ENCODE measurements at regions not wholly inside any gene's neighbourhood (a gene's known extent, or its start where the extent isn't known, plus 50 kb on each side); places are given as distances from the start of the nearest gene placed in this dataset.
"Not testable (repeated sequence)": the region's sequence is repeated elsewhere in the genome, so short reads cannot be mapped to it uniquely, and the experiment has no call there.

DNA sequence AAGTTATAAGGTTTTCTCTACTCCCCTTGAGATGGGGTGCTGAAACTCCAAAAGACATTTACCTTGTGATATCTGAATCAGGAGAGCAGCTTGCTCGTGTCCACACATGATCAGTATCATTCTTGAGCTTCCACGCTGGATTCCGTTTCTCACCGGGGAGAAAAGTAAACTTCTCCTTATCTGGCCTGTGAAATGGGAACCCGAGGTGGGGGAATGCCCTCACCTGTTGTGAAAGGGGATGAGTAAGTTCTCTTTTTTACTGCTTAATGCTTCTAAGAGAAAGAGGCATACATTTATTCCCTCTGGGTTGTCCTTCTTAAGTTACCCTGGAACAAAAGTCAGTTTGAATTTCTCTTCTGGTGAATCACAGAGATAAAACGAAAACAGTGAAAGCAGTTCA lies 440.5 kb upstream of the ADAMTS9 start:
- Histone ChIP-seq H3K27me3 (ENCODE audit: control insufficient read depth, insufficient read depth, low read length) (no peaks in the 10 kb centered on the region), H3K4me3 (ENCODE audit: low read depth, low read length) (no peak overlapping the region), H3K9me3 (ENCODE audit: control insufficient read depth, insufficient read depth, low read length) (no peaks in the 10 kb centered on the region), H3K27ac (ENCODE audit: low read depth, low read length) (no peak overlapping the region)
- DNase-seq (ENCODE audit: low read depth, low spot score): no peak
- ChIA-PET POLR2A (no interaction called here), CTCF (no interaction called here)
- TF ChIP-seq, protein P1, sequence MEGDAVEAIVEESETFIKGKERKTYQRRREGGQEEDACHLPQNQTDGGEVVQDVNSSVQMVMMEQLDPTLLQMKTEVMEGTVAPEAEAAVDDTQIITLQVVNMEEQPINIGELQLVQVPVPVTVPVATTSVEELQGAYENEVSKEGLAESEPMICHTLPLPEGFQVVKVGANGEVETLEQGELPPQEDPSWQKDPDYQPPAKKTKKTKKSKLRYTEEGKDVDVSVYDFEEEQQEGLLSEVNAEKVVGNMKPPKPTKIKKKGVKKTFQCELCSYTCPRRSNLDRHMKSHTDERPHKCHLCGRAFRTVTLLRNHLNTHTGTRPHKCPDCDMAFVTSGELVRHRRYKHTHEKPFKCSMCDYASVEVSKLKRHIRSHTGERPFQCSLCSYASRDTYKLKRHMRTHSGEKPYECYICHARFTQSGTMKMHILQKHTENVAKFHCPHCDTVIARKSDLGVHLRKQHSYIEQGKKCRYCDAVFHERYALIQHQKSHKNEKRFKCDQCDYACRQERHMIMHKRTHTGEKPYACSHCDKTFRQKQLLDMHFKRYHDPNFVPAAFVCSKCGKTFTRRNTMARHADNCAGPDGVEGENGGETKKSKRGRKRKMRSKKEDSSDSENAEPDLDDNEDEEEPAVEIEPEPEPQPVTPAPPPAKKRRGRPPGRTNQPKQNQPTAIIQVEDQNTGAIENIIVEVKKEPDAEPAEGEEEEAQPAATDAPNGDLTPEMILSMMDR (IDR thresholded peaks at IDR 0.05; ENCODE audit: low read depth, low read length): no peak

DNA sequence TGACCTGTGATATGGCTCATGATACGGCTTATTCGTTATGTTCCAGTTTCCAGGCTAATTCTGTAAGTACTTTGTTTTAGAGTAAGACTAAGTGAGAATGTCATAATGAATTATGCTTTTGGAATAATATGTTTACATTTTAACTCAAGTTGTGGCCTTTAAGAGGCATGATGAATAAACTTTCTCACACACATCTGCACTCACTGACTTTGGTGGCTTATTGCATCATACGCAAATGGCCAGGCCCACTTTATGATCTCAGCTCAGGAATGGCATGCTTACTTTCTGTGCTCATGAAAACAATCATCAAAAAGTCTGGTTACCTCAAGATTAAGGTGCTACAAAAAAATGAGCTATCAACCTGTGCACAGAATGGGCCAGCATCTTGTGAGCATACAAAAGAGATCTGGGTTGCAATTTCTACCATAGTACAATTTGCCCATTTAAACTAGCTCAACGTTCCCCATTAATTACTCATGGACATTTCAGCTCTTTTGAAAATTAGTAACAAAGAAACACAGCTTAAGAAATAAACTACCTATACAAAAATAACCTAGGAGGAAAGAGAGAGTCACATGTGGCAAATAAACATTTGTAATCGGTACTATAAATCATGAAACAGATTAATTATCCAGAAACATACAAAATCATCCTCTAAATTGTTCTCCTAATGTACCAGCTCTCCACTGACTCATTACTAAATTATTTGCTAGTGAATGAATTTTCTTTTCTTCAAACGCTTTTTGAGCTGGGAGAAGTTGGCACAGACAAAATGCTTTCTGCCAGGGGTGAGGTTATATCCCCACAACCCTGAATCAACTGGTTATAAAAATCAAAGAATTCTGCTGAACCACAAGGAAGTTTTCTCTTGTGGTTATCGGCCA lies 439.0 kb upstream of the ADAMTS9 start:
- H3K27me3 ChIP-seq (ENCODE audit: control insufficient read depth, insufficient read depth, low read length): no peaks in the 10 kb centered on the region
- POLR2A ChIA-PET: no interaction called here
- CTCF ChIA-PET: no interaction called here

DNA sequence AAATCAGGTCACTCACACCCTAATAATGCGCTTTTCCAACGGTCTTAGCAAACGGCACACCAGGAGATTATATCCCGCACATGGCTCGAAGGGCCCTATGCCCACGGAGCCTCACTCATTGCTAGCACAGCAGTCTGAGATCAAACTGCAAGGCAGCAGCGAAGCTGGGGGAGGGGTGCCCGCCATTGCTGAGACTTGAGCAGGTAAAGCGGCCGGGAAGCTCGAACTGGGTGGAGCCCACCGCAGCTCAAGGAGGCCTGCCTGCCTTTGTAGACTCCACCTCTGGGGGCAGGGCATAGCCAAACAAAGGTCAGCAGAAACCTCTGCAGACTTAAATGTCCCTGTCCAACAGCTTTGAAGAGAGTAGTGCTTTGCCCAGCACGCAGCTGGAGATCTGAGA lies 432.4 kb upstream of the ADAMTS9 start:
- POLR2A ChIA-PET; H3K27me3 ChIP-seq (ENCODE audit: control insufficient read depth, insufficient read depth, low read length); DNase-seq (ENCODE audit: low read depth, low spot score); H3K4me3 ChIP-seq (ENCODE audit: low read depth, low read length); H3K27ac ChIP-seq (ENCODE audit: low read depth, low read length); H3K9me3 ChIP-seq (ENCODE audit: control insufficient read depth, insufficient read depth, low read length); CTCF ChIA-PET: not testable (repeated sequence)

More for the DNA sequence above, 439.0 kb upstream of the ADAMTS9 start:
- H3K27ac ChIP-seq (ENCODE audit: low read depth, low read length): no peak overlapping the region
- no peaks in the 10 kb centered on the region for H3K9me3 ChIP-seq (ENCODE audit: control insufficient read depth, insufficient read depth, low read length)
- TF ChIP-seq, protein P1 (IDR thresholded peaks at IDR 0.05; ENCODE audit: low read depth, low read length): no peak
- no peak for DNase-seq (ENCODE audit: low read depth, low spot score)
- H3K4me3 ChIP-seq (ENCODE audit: low read depth, low read length): no peak overlapping the region

DNA sequence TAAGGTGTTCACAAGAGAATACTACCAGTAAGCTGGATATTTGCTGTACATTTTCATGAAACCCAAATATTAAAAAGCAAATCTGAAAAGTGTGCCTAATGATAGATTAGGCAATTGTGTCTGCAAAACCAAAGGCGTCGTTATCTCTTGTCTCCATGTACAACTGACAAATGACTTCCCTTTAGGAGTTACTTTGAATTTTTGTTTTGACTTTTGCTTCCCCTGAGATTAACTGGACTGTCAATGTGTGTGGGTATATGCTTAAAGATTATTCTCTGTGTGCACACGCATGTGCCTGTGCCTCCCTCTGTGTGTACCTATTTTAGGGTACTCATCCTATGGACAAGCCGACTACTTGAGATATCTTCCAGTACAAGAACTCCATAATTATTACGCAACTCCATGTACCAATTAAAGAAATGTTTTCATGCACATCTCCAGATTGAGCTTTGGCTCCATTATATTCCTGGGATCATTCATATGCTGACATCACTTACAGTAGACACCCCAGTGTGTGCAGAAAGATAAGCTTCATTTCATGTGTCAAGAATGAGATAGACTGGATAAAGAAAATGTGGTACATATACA lies 431.2 kb upstream of the ADAMTS9 start:
- ChIA-PET POLR2A (no interaction called here), CTCF (no interaction called here)
- H3K27me3 ChIP-seq (ENCODE audit: control insufficient read depth, insufficient read depth, low read length): no peaks in the 10 kb centered on the region
- TF ChIP-seq, protein P1 (IDR thresholded peaks at IDR 0.05; ENCODE audit: low read depth, low read length): no peak
- H3K4me3 ChIP-seq (ENCODE audit: low read depth, low read length): no peak overlapping the region
- no peak overlapping the region for H3K27ac ChIP-seq (ENCODE audit: low read depth, low read length)
- no peak for DNase-seq (ENCODE audit: low read depth, low spot score)
- no peaks in the 10 kb centered on the region; the same call in 1 of the 2 replicates for H3K9me3 ChIP-seq (ENCODE audit: control insufficient read depth, insufficient read depth, low read length)

DNA sequence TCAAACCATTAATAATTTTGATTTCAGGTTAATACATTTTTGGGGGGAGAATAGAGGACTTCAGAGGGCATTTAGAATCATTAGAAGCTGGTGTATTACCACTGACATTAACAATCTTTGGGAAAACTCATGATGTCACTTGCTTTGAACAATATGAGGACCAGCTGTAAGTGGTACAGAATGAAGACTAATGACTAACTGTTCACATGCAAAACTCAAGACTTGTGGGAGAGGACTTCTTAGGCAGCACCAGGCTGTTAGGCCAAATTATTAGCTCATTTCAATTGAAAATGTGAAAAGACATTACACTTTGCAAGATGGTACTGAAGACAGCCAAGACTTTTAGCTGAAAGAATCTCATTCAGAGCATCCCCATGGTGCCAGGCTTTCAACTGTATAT lies 426.2 kb upstream of the ADAMTS9 start:
- H3K4me3 ChIP-seq (ENCODE audit: low read depth, low read length): no peak overlapping the region
- no peaks in the 10 kb centered on the region for H3K27me3 ChIP-seq (ENCODE audit: control insufficient read depth, insufficient read depth, low read length)
- TF ChIP-seq, protein P1 (IDR thresholded peaks at IDR 0.05; ENCODE audit: low read depth, low read length): no peak
- H3K27ac ChIP-seq (ENCODE audit: low read depth, low read length): no peak overlapping the region
- POLR2A ChIA-PET: no interaction called here
- no peaks in the 10 kb centered on the region for H3K9me3 ChIP-seq (ENCODE audit: control insufficient read depth, insufficient read depth, low read length)
- CTCF ChIA-PET: no interaction called here
- no peak for DNase-seq (ENCODE audit: low read depth, low spot score)
